GM23338 (cell line): ENCODE measurements at regions not wholly inside any gene's neighbourhood (a gene's known extent, or its start where the extent isn't known, plus 50 kb on each side); places are given as distances from the start of the nearest gene placed in this dataset.

Experiments used
- ATAC-seq: fragments of 200-7000 bp; cut with Tn5 transposase; 3 replicates; pipeline ENCODE4 v1.9.1; 2020
- DNase-seq: peaks from one replicate; pipeline ENCODE4 v3.0.0-alpha.2; 2015; ENCODE audit warnings: low spot score
- H2AFZ ChIP-seq: fragments of 200-600 bp; sonication (generic); 2 replicates; pipeline ENCODE4 v1.8.0; 2016; ENCODE audit warnings: antibody characterized with exemption, mild to moderate bottlenecking, moderate library complexity
- H3F3A ChIP-seq: fragments of 200-600 bp; sonication (generic); replicated peaks from 2 replicates; pipeline ENCODE4 v1.8.0; 2017; ENCODE audit warnings: antibody characterized with exemption, mixed run types, low read depth
- H3K27ac ChIP-seq: fragments of 200-600 bp; sonication (generic); 2 replicates; pipeline ENCODE4 v1.6.1; 2016; ENCODE audit warnings: low read depth
- H3K27me3 ChIP-seq: fragments of 200-600 bp; sonication (generic); 2 replicates; pipeline ENCODE4 v1.8.0; 2016; ENCODE audit warnings: mild to moderate bottlenecking, mixed run types, moderate library complexity; ENCODE audit not compliant: insufficient read depth
- H3K36me3 ChIP-seq: fragments of 200-600 bp; sonication (generic); 2 replicates; pipeline ENCODE4 v1.8.0; 2016; ENCODE audit warnings: mild to moderate bottlenecking; ENCODE audit not compliant: insufficient read depth
- H3K4me1 ChIP-seq: fragments of 200-600 bp; sonication (generic); 2 replicates; pipeline ENCODE4 v1.8.0; 2016; ENCODE audit warnings: mild to moderate bottlenecking, moderate library complexity; ENCODE audit not compliant: insufficient read depth
- H3K4me2 ChIP-seq: fragments of 200-600 bp; sonication (generic); 2 replicates; pipeline ENCODE4 v1.7.1; 2017; ENCODE audit warnings: mixed run types
- H3K4me3 ChIP-seq: fragments of 200-600 bp; sonication (generic); 2 replicates; pipeline ENCODE4 v1.6.1; 2016; ENCODE audit warnings: mixed run types
- H3K79me2 ChIP-seq: fragments of 200-600 bp; sonication (generic); replicated peaks from 2 replicates; pipeline ENCODE4 v1.8.0; 2017; ENCODE audit warnings: mild to moderate bottlenecking; ENCODE audit not compliant: insufficient read depth
- H3K9me2 ChIP-seq: fragments of 200-600 bp; sonication (generic); 2 replicates; pipeline ENCODE4 v1.8.0; 2017; ENCODE audit not compliant: insufficient read depth
- H4K20me1 ChIP-seq: fragments of 200-600 bp; sonication (generic); replicated peaks from 2 replicates; pipeline ENCODE4 v1.8.0; 2017; ENCODE audit warnings: mild to moderate bottlenecking; ENCODE audit not compliant: insufficient read depth
- H3K27ac Mint-ChIP-seq: 2 replicates; pipeline ENCODE4 v1.8.0; 2020; ENCODE audit warnings: inconsistent platforms, mild to moderate bottlenecking, moderate library complexity, mixed read lengths
- H3K27me3 Mint-ChIP-seq: 3 replicates; pipeline ENCODE4 v1.8.0; 2022; ENCODE audit warnings: low read depth, mild to moderate bottlenecking, moderate library complexity, mixed read lengths, inconsistent platforms; ENCODE audit not compliant: insufficient read depth, poor library complexity
- H3K36me3 Mint-ChIP-seq: 3 replicates; pipeline ENCODE4 v1.8.0; 2021; ENCODE audit warnings: low read depth, mild to moderate bottlenecking, inconsistent platforms, moderate library complexity, mixed read lengths
- H3K4me1 Mint-ChIP-seq: 3 replicates; pipeline ENCODE4 v1.8.0; 2020; ENCODE audit warnings: mild to moderate bottlenecking, inconsistent platforms, mixed read lengths
- H3K4me3 Mint-ChIP-seq: 3 replicates; pipeline ENCODE4 v1.8.0; 2021; ENCODE audit warnings: moderate library complexity, mild to moderate bottlenecking, inconsistent platforms, mixed read lengths
- H3K9me3 Mint-ChIP-seq: 3 replicates; pipeline ENCODE4 v1.8.0; 2020; ENCODE audit warnings: moderate library complexity, mild to moderate bottlenecking, inconsistent platforms, mixed read lengths
- EZH2 ChIP-seq: fragments of 200-600 bp; sonication (generic); IDR thresholded peaks from one replicate; pipeline ENCODE4 v1.8.0; 2017; ENCODE audit warnings: antibody characterized with exemption, mild to moderate bottlenecking, low read depth; ENCODE audit not compliant: unreplicated experiment
- EZH2phosphoT487 ChIP-seq: fragments of 200-600 bp; sonication (generic); IDR thresholded peaks from one replicate; pipeline ENCODE4 v1.8.1; 2018; ENCODE audit warnings: antibody characterized with exemption; ENCODE audit not compliant: unreplicated experiment
- POLR2AphosphoS5 ChIP-seq: IDR thresholded peaks from 2 replicates; pipeline ENCODE4 v1.6.1; 2016; ENCODE audit warnings: antibody characterized with exemption, low read depth
- ZNF114 ChIP-seq: fragments of 250-450 bp; sonication (Bioruptor Pico); IDR thresholded peaks from 2 replicates; pipeline ENCODE4 v1.5.0; 2020; ENCODE audit warnings: mild to moderate bottlenecking, moderate library complexity
- ZNF331 ChIP-seq: fragments of 250-450 bp; sonication (Bioruptor Pico); IDR thresholded peaks from 2 replicates; pipeline ENCODE4 v1.5.0; 2020; ENCODE audit warnings: low read depth, mild to moderate bottlenecking, moderate library complexity
- TF ChIP-seq, protein P1 (sequence below), 2 experiments: fragments of 200-600 bp in 1 of 2; sonication (generic) in 1 of 2; conservative IDR thresholded peaks; 2 replicates each; pipeline versions ENCODE4 v1.5.1 to v1.6.1; 2016 to 2017; ENCODE audit warnings: antibody characterized with exemption in 2 of 2, low read depth in 2 of 2, mild to moderate bottlenecking in 2 of 2, moderate library complexity in 1 of 2
- TF ChIP-seq, protein P2 (sequence below): fragments of 250-450 bp; sonication (Bioruptor Pico); IDR thresholded peaks from 2 replicates; pipeline ENCODE4 v1.5.0; 2020; ENCODE audit warnings: mild to moderate bottlenecking, moderate library complexity

DNA sequence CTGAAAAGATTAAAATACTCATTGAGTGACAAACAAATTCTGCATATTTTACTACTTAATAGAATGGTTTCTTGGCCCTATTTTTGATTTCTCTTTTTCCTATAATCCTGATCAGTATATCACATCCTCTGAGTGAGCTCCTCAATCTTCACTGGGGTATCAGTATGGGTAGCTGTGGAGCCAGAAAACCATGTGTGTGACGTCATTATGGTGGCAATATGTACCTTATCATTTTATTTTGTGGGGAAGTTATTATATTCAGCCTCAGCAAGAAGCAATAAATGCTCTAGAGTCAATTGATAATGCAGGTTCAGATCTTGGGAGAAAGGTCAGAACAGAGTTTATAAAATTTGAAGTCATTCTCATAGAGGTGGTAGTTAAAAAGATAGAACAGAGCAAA lies 1135.7 kb upstream of the CADM2 start:
- H3F3A ChIP-seq: no peaks in the 10 kb centered on the region
- Mint-ChIP-seq H3K4me1 (no peaks in the 10 kb centered on the region; the same call in 2 of the 3 replicates), H3K27me3 (peaks cover 3% of the 10 kb centered on the region), H3K9me3 (no peaks in the 10 kb centered on the region), H3K27ac (no peak overlapping the region), H3K36me3 (no peaks in the 10 kb centered on the region), H3K4me3 (no peak overlapping the region)
- H3K4me2 ChIP-seq: no peak overlapping the region
- H3K79me2 ChIP-seq: no peaks in the 10 kb centered on the region
- H3K36me3 ChIP-seq: no peaks in the 10 kb centered on the region
- no peak overlapping the region for H3K27ac ChIP-seq
- H3K4me3 ChIP-seq: no peak overlapping the region
- TF ChIP-seq ZNF114 (no peak), ZNF331 (no peak), EZH2 (no peak), EZH2phosphoT487 (no peak), POLR2AphosphoS5 (no peak)
- TF ChIP-seq, protein P1, sequence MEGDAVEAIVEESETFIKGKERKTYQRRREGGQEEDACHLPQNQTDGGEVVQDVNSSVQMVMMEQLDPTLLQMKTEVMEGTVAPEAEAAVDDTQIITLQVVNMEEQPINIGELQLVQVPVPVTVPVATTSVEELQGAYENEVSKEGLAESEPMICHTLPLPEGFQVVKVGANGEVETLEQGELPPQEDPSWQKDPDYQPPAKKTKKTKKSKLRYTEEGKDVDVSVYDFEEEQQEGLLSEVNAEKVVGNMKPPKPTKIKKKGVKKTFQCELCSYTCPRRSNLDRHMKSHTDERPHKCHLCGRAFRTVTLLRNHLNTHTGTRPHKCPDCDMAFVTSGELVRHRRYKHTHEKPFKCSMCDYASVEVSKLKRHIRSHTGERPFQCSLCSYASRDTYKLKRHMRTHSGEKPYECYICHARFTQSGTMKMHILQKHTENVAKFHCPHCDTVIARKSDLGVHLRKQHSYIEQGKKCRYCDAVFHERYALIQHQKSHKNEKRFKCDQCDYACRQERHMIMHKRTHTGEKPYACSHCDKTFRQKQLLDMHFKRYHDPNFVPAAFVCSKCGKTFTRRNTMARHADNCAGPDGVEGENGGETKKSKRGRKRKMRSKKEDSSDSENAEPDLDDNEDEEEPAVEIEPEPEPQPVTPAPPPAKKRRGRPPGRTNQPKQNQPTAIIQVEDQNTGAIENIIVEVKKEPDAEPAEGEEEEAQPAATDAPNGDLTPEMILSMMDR (conservative IDR thresholded peaks at IDR 0.05; ENCODE audit: low read depth in 2 of 2): no peak
- TF ChIP-seq, protein P2, sequence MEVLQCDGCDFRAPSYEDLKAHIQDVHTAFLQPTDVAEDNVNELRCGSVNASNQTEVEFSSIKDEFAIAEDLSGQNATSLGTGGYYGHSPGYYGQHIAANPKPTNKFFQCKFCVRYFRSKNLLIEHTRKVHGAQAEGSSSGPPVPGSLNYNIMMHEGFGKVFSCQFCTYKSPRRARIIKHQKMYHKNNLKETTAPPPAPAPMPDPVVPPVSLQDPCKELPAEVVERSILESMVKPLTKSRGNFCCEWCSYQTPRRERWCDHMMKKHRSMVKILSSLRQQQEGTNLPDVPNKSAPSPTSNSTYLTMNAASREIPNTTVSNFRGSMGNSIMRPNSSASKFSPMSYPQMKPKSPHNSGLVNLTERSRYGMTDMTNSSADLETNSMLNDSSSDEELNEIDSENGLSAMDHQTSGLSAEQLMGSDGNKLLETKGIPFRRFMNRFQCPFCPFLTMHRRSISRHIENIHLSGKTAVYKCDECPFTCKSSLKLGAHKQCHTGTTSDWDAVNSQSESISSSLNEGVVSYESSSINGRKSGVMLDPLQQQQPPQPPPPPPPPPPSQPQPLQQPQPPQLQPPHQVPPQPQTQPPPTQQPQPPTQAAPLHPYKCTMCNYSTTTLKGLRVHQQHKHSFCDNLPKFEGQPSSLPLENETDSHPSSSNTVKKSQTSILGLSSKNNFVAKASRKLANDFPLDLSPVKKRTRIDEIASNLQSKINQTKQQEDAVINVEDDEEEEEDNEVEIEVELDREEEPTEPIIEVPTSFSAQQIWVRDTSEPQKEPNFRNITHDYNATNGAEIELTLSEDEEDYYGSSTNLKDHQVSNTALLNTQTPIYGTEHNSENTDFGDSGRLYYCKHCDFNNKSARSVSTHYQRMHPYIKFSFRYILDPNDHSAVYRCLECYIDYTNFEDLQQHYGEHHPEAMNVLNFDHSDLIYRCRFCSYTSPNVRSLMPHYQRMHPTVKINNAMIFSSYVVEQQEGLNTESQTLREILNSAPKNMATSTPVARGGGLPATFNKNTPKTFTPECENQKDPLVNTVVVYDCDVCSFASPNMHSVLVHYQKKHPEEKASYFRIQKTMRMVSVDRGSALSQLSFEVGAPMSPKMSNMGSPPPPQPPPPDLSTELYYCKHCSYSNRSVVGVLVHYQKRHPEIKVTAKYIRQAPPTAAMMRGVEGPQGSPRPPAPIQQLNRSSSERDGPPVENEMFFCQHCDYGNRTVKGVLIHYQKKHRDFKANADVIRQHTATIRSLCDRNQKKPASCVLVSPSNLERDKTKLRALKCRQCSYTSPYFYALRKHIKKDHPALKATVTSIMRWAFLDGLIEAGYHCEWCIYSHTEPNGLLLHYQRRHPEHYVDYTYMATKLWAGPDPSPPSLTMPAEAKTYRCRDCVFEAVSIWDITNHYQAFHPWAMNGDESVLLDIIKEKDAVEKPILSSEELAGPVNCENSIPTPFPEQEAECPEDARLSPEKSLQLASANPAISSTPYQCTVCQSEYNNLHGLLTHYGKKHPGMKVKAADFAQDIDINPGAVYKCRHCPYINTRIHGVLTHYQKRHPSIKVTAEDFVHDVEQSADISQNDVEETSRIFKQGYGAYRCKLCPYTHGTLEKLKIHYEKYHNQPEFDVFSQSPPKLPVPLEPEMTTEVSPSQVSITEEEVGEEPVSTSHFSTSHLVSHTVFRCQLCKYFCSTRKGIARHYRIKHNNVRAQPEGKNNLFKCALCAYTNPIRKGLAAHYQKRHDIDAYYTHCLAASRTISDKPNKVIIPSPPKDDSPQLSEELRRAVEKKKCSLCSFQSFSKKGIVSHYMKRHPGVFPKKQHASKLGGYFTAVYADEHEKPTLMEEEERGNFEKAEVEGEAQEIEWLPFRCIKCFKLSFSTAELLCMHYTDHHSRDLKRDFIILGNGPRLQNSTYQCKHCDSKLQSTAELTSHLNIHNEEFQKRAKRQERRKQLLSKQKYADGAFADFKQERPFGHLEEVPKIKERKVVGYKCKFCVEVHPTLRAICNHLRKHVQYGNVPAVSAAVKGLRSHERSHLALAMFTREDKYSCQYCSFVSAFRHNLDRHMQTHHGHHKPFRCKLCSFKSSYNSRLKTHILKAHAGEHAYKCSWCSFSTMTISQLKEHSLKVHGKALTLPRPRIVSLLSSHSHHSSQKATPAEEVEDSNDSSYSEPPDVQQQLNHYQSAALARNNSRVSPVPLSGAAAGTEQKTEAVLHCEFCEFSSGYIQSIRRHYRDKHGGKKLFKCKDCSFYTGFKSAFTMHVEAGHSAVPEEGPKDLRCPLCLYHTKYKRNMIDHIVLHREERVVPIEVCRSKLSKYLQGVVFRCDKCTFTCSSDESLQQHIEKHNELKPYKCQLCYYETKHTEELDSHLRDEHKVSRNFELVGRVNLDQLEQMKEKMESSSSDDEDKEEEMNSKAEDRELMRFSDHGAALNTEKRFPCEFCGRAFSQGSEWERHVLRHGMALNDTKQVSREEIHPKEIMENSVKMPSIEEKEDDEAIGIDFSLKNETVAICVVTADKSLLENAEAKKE (CRISPR knock-in tag): no peak
- H4K20me1 ChIP-seq: no peaks in the 10 kb centered on the region
- no peaks in the 10 kb centered on the region for H3K9me2 ChIP-seq
- no peak overlapping the region for H2AFZ ChIP-seq
- no peaks in the 10 kb centered on the region for H3K27me3 ChIP-seq
- no peak for DNase-seq
- no peaks in the 10 kb centered on the region for H3K4me1 ChIP-seq
- ATAC-seq: no peak
